ENCODE measurements at regions not wholly inside any gene's neighbourhood (a gene's known extent, or its start where the extent isn't known, plus 50 kb on each side); places are given as distances from the start of the nearest gene placed in this dataset.

DNA sequence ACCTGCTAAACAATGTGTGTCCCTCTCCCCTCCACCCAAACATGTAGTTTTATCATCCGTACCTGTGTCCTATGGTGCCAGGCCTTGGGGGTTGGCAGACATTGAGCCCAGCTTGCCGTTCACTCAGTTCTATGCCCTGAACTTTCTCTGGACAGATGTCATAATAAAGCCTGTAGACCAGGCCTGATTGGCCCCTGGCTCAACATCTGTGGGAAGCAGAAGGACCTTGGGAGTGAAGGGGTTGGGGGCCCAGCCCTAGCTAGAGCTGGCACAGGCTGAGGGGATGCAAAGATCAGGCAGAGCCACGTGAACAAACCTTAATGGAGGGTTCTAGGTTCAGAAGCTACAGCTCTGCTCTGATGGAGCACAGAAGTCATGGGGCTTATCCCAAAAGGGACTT lies 600.6 kb downstream of the BUD13 start:
- Histone ChIP-seq H3K36me3 (ENCODE audit: insufficient read depth in 1 of 2, low read depth in 1 of 2) (no peaks in the 10 kb centered on the region), H3K27ac (no peak overlapping the region), H3K4me1 (no peaks in the 10 kb centered on the region), H3K4me3 (no peak overlapping the region), H3K27me3 (ENCODE audit: insufficient read depth in 3 of 3, low read length in 2 of 3) (peaks cover 0 to 8% (median 1%) of the 10 kb centered on the region in 3 donors), H3K9me3 (no peaks in the 10 kb centered on the region)
- WGBS, 3 donors = 78 to 88% (median 83%) methylated on average over 3 of the region's 3 CpGs
- TF ChIP-seq CTCF (IDR thresholded peaks at IDR 0.05) = no peak
- intact Hi-C loops (cut with DNase I) = no loop called here
- ATAC-seq = no peak
- no peak for DNase-seq

- Histone ChIP-seq H3K9me3 (no peaks in the 10 kb centered on the region), H3K27ac (no peak overlapping the region), H3K36me3 (ENCODE audit: insufficient read depth in 1 of 2, low read depth in 1 of 2) (no peaks in the 10 kb centered on the region), H3K4me3 (no peak overlapping the region), H3K4me1 (no peaks in the 10 kb centered on the region), H3K27me3 (ENCODE audit: insufficient read depth in 3 of 3, low read length in 2 of 3) (peaks cover 0 to 8% (median 1%) of the 10 kb centered on the region in 3 donors)
- DNase-seq = no peak
- intact Hi-C loops (cut with DNase I) = no loop called here
- no peak for ATAC-seq
- 74 to 80% (median 79%) methylated on average over 10 of the region's 10 CpGs for WGBS, 3 donors
- TF ChIP-seq CTCF (IDR thresholded peaks at IDR 0.05) = no peak
Measured at GRCh38 chr11:116171271-116172140, 601.3 kb downstream of the BUD13 start.

- H3K9me3 ChIP-seq = no peaks in the 10 kb centered on the region
- H3K27ac ChIP-seq = no peak overlapping the region
- intact Hi-C loops (cut with DNase I) = no loop called here
- DNase-seq (no peak), ATAC-seq (no peak)
- no peak for TF ChIP-seq CTCF (IDR thresholded peaks at IDR 0.05)
- no peaks in the 10 kb centered on the region for H3K36me3 ChIP-seq (ENCODE audit: insufficient read depth in 1 of 2, low read depth in 1 of 2)
- no peaks in the 10 kb centered on the region for H3K4me1 ChIP-seq
- peaks cover 0 to 10% (median 1%) of the 10 kb centered on the region in 3 donors for H3K27me3 ChIP-seq (ENCODE audit: insufficient read depth in 3 of 3, low read length in 2 of 3)
- 53 to 56% (median 54%) methylated on average over 8 of the region's 8 CpGs for WGBS, 3 donors
- H3K4me3 ChIP-seq = no peak overlapping the region
Measured at GRCh38 chr11:116170526-116171120, 602.2 kb downstream of the BUD13 start.

GRCh38 chr11:116169776-116170175 lies 603.0 kb downstream of the BUD13 start:
- 89 to 92% (median 89%) methylated on average over 2 of the region's 2 CpGs for WGBS, 3 donors

More at GRCh38 chr11:116169776-116170175, 603.0 kb downstream of the BUD13 start:
- intact Hi-C loops (cut with DNase I) = no loop called here
- no peak overlapping the region for H3K27ac ChIP-seq
- no peak for TF ChIP-seq CTCF (IDR thresholded peaks at IDR 0.05)
- H3K9me3 ChIP-seq = no peaks in the 10 kb centered on the region
- no peak overlapping the region for H3K4me3 ChIP-seq
- H3K4me1 ChIP-seq = no peaks in the 10 kb centered on the region
- no peak for ATAC-seq
- DNase-seq = no peak
- H3K36me3 ChIP-seq (ENCODE audit: insufficient read depth in 1 of 2, low read depth in 1 of 2) = no peaks in the 10 kb centered on the region
- peaks cover 0 to 9% (median 3%) of the 10 kb centered on the region in 3 donors for H3K27me3 ChIP-seq (ENCODE audit: insufficient read depth in 3 of 3, low read length in 2 of 3)
